H1 (cell line): ENCODE measurements at regions not wholly inside any gene's neighbourhood (a gene's known extent, or its start where the extent isn't known, plus 50 kb on each side); places are given as distances from the start of the nearest gene placed in this dataset.

Experiments used
- ASH2L ChIP-seq: fragments of 200-600, 300-600 bp; sonication (generic); IDR thresholded peaks from one replicate; pipeline ENCODE4 v1.7.1; 2017; ENCODE audit warnings: low read length
- ATF3 ChIP-seq: IDR thresholded peaks from 2 replicates; pipeline ENCODE4 v1.6.1; 2011; ENCODE audit warnings: low read depth, mild to moderate bottlenecking, low read length; ENCODE audit not compliant: insufficient read depth
- BCL11A ChIP-seq, 2 experiments: IDR thresholded peaks; one replicate each; pipeline ENCODE4 v1.6.1; 2011; ENCODE audit warnings: low read depth in 2 of 2, low read length in 2 of 2, mild to moderate bottlenecking in 2 of 2
- CEBPB ChIP-seq: IDR thresholded peaks from 2 replicates; pipeline ENCODE4 v1.6.1; 2012; ENCODE audit warnings: low read depth, low read length
- CTCF ChIP-seq, 3 experiments: IDR thresholded peaks; 1 replicate in 2 of 3; 2 replicates in 1 of 3; pipeline versions ENCODE4 v1.5.1 to v1.6.1; 2011; ENCODE audit warnings: low read length in 3 of 3, mild to moderate bottlenecking in 3 of 3, inconsistent platforms in 2 of 3, low read depth in 1 of 3, moderate library complexity in 1 of 3; ENCODE audit not compliant: insufficient read depth in 1 of 3; ENCODE audit errors: control extremely low read depth in 1 of 3
- E2F6 ChIP-seq: IDR thresholded peaks from 2 replicates; pipeline ENCODE4 v1.6.1; 2012; ENCODE audit warnings: inconsistent platforms
- JUND ChIP-seq: IDR thresholded peaks from 2 replicates; pipeline ENCODE4 v1.6.1; 2011; ENCODE audit warnings: mild to moderate bottlenecking, improper control_type of control experiment, low read length
- POLR2A ChIP-seq, 2 experiments: IDR thresholded peaks; 1 replicate in 1 of 2; 2 replicates in 1 of 2; pipeline ENCODE4 v1.6.1; 2011; ENCODE audit warnings: low read depth in 2 of 2, low read length in 2 of 2, mild to moderate bottlenecking in 2 of 2; ENCODE audit errors: control extremely low read depth in 1 of 2
- POLR2AphosphoS5 ChIP-seq: IDR thresholded peaks from 2 replicates; pipeline ENCODE4 v1.6.1; 2011; ENCODE audit warnings: low read depth, low read length
- POU5F1 ChIP-seq: IDR thresholded peaks from 2 replicates; pipeline ENCODE4 v1.6.1; 2011; ENCODE audit warnings: low read depth, mild to moderate bottlenecking, low read length, moderate library complexity
- SIX5 ChIP-seq: IDR thresholded peaks from 2 replicates; pipeline ENCODE4 v1.6.1; 2011; ENCODE audit warnings: mild to moderate bottlenecking, low read depth, low read length
- ZNF274 ChIP-seq: IDR thresholded peaks from 2 replicates; pipeline ENCODE4 v1.7.0; 2012; ENCODE audit warnings: low read length, borderline replicate concordance; ENCODE audit errors: extremely low read depth

- TF ChIP-seq SIX5, result no peak
- TF ChIP-seq CTCF (IDR thresholded peaks at IDR 0.05; ENCODE audit: control extremely low read depth in 1 of 3, insufficient read depth in 1 of 3, low read depth in 1 of 3, low read length in 3 of 3), result no peak
- no peak for TF ChIP-seq ASH2L
- no peak for TF ChIP-seq E2F6
- TF ChIP-seq CEBPB, result no peak
- no peak for TF ChIP-seq POLR2A (IDR thresholded peaks at IDR 0.05; ENCODE audit: control extremely low read depth in 1 of 2, low read depth in 2 of 2, low read length in 2 of 2)
- no peak for TF ChIP-seq ZNF274
- no peak for TF ChIP-seq POU5F1
- TF ChIP-seq ATF3, result no peak
- TF ChIP-seq JUND, result no peak
- no peak for TF ChIP-seq POLR2AphosphoS5
- TF ChIP-seq BCL11A (IDR thresholded peaks at IDR 0.05; ENCODE audit: low read depth in 2 of 2, low read length in 2 of 2), result no peak
Observed at GRCh38 chr10:64346389-64346788, 825.2 kb downstream of the REEP3 start.
